HG03442 (cell line): ENCODE measurements at regions not wholly inside any gene's neighbourhood (a gene's known extent, or its start where the extent isn't known, plus 50 kb on each side); places are given as distances from the start of the nearest gene placed in this dataset.
"Not testable (repeated sequence)": the region's sequence is repeated elsewhere in the genome, so short reads cannot be mapped to it uniquely, and the experiment has no call there.

Experiments used
- ATAC-seq: cut with Tn5 transposase; IDR thresholded peaks from one replicate; pipeline ENCODE4 v1.9.1; 2021; ENCODE audit warnings: mild to moderate bottlenecking, moderate library complexity; ENCODE audit not compliant: unreplicated experiment

GRCh38 chr15:38797506-38797905 is 232.9 kb upstream of the RASGRP1 start:
- not testable (repeated sequence) for ATAC-seq

GRCh38 chr15:38799202-38799601 is 234.6 kb upstream of the RASGRP1 start:
- ATAC-seq: not testable (repeated sequence)

GRCh38 chr15:38809621-38810020 is 245.0 kb upstream of the RASGRP1 start:
- ATAC-seq: no peak

- no peak for ATAC-seq
Observed at GRCh38 chr15:38810686-38811085, 246.1 kb upstream of the RASGRP1 start.

DNA sequence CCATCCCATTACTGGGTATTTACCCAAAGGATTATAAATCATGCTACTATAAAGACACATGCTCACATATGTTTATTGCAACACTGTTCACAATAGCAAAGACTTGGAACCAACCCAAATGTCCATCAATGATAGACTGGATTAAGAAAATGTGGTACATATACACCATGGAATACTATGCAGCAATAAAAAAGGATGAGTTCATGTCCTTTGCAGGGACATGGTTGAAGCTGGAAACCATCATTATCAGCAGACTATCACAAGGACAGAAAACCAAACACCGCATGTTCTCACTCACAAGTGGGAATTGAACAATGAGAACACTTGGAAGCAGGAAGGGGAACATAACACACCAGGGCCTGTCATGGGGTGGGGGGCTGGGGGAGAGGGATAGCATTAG is 249.6 kb upstream of the RASGRP1 start:
- not testable (repeated sequence) for ATAC-seq

DNA sequence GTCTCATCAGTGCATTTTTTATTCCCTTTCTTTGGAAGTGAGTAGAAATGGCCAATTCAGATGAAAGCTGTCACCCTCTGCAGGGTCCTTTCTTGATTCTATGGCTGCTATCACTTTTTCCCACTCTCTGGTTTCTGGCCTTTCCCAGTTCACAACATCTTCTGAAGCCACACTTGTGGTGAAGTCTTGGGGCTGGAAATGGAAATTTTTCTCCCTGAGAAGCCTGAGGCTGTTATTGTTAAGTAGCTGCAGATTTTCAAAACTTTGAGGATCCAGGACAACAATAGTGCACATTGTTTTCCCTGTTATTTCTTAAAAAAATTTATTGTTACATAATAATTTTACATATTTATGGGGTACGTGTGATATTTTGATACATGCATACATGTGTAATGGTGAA is 250.3 kb upstream of the RASGRP1 start:
- no peak for ATAC-seq

DNA sequence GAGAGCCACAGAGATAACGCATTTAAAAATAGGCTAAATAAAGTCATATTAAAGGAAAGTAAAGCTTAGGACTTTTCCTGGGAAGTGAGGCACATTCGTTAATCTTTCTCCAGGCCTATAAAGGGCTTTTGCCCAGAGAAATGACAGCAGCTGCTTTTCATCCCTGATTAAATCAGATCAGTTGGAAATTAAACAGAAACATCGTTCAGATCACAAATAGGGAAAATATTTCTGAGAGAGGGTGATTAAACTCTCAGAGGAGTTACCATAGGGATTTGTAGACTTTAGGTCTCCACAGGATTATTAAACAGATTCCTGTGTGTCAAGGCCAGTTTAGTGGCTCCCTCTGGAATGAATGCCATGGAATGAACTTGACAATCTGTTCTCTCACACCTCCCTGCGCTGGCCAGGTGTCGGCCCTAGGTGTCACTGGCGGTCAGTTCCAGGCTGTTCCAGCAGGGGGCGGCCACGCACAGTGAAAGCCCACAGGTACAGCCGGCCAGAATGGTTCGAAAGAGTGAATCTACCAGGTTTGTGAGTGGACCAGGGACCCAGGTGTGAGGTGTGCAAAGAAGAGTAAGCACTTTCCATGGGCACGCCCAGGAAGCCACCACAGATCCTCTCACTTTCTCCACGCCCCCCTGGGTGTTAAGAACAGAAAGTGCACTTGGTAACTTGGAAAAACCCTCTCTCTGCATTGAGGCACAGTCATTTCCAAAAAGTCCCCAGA is 253.0 kb upstream of the RASGRP1 start:
- ATAC-seq: peak; percentile 86

DNA sequence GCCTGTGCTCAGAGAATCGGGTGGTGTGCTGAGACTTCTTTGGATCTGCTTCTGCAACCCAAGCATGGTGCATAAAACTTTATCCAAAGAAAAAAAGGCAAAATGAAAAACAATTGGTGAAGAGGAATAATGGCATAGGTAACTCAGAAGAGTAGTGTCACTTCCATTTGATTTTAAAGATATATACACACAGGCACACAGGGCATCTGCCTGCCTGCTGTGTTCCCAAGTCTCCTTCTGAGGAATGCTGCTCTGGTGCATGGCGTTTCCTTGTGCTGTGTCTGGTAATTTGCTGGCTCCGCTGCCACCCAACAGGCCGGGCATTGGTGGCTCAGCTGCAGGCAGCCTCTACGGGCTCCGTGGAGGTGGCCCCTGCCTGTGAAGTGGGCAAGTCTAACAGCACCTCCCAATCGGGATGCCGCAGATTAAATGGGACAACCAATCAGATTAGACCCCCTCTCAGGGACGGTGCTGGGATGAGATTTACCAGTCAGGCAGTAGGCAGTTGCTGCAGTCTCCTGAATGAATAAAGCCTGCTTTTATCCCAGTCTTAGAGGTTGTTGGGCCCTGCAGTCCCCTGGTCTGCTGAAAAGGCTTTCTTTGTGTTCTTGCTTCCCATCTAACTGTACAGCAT is 253.7 kb upstream of the RASGRP1 start:
- ATAC-seq: no peak

DNA sequence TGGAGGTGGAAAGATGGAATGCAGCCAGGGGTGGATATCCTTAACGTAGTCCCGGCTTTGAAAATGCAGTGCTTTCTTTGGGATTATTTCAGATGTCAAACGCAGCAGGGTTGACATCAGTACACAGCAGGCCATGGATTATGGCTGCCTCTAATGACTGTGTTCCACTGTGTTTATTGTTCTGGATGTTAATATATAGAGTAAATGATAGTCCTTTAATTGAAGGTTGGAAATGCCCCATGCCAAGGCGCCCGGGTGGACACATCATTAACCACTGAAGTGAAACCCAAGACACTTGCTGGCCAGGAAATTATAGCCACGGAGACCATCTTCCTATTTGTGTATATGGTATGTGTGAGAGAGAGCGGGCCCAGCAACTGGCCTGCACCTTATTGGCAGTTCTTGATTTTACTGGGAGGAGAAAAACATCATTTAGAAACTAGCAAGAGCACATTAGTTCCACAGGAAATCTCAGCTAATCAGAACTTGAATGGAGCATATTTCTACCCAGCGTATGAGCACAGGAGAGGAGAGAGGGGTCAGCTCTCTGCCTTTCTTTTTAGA is 254.9 kb upstream of the RASGRP1 start:
- no peak for ATAC-seq

- ATAC-seq: no peak
Observed at GRCh38 chr15:38823263-38823662, 258.6 kb upstream of the RASGRP1 start.

DNA sequence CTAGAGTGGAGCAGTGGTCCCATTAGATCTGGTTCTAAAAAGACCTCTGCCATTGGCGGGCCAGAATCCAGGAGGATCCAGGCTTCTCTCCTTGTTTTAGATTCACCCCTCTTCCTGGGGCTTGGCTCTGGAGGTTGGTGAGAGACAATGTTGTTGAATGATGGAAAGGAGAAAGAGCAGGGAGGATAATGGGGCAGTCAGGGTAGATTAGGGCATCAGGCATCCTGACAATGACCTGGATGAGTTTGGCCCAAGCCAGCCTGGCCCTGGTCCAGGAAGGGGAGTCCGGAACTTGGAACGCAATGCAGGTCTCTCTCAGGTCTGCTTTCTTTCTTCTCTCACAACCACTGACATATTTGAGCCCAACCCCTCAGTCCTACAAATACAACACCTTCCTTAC is 260.1 kb upstream of the RASGRP1 start:
- no peak for ATAC-seq

- no peak for ATAC-seq
Observed at GRCh38 chr15:38826880-38827279, 262.3 kb upstream of the RASGRP1 start.

GRCh38 chr15:38828031-38828532 is 263.5 kb upstream of the RASGRP1 start:
- ATAC-seq: no peak

- no peak for ATAC-seq
Observed at GRCh38 chr15:38829086-38829485, 264.5 kb upstream of the RASGRP1 start.

- no peak for ATAC-seq
Observed at GRCh38 chr15:38842226-38842625, 277.6 kb upstream of the RASGRP1 start.

DNA sequence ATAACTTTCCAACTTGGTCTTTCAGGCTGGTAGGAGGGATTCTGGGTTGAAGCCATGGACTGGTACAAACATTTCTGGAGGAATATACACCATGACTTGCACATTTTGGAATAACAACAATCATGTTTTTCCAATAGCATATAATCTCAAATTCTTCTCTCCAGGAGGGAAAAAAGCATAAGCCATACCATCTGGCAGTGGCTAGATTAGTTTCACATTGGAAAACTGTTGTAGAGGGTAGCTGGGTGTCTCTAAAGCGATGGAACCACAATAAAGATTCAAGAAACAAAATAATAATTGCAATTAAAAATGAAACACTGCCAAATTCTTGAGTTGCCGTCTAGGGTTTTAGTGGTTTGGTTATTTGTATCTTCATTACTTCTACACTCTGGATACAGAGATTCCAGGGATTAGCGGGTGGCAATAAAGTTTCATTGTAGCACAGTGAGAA is 278.5 kb upstream of the RASGRP1 start:
- ATAC-seq: no peak

GRCh38 chr15:38843736-38844590 is 279.3 kb upstream of the RASGRP1 start:
- ATAC-seq: no peak

- ATAC-seq: no peak
Observed at GRCh38 chr15:38844736-38845135, 280.1 kb upstream of the RASGRP1 start.

DNA sequence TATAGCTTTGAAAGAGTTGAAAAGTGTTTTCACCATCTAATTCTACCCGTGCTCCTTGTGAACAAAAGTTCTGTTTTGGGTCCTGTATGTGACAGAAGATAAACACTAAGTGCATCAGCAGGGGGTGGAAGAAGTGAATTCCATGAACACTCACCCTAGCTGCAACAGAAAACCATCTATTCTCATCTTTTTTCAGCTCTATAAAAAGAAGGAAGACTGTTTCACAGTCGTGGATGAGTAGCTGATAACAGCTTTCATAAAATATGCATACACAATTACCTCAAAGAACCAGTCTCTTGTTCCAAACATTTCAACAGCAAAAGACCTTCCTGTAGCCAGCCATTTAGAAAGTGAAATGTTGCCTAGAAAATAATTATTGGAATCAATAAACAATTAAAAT is 281.7 kb upstream of the RASGRP1 start:
- no peak for ATAC-seq

GRCh38 chr15:38847666-38848065 is 283.1 kb upstream of the RASGRP1 start:
- no peak for ATAC-seq

GRCh38 chr15:38849046-38849445 is 284.4 kb upstream of the RASGRP1 start:
- no peak for ATAC-seq
